ENCODE measurements at regions not wholly inside any gene's neighbourhood (a gene's known extent, or its start where the extent isn't known, plus 50 kb on each side); places are given as distances from the start of the nearest gene placed in this dataset.
"Not testable (repeated sequence)": the region's sequence is repeated elsewhere in the genome, so short reads cannot be mapped to it uniquely, and the experiment has no call there.

DNA sequence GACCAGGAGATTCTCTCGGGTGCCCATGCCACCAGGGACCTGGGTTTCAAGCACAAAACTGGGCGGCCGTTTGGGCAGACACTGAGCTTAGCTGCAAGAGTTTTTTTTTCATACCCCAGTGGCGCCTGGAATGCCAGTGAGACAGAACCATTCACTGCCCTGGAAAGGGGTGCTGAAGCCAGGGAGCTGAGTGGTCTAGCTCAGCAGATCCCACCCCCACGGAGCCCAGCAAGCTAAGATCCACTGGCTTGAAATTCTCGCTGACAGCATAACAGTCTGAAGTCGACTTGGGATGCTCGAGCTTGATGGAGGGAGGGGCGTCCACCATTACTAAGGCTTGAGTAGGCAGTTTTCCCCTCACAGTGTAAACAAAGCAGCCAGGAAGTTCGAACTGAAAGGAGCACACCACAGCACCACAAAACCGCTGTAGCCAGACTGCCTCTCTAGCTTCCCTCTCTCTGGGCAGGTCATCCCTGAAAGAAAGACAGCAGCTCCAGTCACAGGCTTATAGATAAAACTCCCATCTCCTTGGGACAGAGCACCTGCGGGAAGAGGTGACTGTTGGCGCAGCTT, 157.7 kb downstream of the GIPC2 start:
- DNase-seq, result not testable (repeated sequence)

DNA sequence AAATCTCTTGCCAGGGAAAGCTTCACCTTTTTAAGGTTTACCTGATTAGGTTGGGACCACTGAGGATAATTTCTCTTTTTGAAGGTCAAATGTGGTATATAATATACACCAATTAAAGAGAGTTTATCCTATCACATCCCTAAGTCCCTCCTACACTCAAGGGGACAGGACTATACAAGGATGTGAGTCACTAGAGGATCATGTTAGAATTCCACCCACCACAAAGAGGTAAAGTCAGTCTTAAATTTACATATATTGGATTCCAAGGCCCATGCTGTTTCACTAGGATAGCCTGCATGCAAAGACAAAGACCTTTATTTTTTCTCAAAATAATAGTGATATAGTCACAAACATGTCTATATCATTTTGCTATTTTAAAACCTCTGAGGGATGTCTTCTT, 164.4 kb downstream of the GIPC2 start:
- no peak for DNase-seq

DNA sequence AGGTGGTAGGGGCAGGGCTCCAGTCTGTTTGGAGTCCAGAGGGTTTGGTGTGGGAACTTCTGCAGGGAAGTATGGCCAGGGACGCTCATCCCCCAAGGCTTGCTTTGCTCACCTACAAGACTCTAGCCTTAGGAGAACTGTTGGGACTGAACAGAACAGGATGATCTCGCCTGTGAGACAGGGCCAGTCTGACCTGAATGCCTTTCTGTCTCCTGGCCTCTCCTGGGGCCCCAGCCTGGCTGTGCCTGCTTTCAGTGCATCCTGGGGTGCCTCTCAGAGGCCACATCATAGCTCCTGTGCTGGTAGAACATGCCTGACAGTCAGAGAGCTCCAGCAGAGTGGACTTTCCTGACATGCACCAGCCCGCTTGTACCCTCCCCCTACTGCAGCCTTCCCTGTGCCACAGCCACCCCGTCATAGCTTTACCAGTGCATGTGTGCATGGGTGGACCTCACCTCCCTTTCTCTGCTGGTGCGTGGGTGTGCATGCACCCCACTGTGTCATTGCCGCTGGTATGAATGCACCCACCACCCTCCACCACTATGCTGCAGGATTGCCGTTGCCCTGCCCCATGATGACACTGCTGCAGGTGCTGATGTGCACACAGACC, 165.8 kb downstream of the GIPC2 start:
- DNase-seq, result no peak

DNA sequence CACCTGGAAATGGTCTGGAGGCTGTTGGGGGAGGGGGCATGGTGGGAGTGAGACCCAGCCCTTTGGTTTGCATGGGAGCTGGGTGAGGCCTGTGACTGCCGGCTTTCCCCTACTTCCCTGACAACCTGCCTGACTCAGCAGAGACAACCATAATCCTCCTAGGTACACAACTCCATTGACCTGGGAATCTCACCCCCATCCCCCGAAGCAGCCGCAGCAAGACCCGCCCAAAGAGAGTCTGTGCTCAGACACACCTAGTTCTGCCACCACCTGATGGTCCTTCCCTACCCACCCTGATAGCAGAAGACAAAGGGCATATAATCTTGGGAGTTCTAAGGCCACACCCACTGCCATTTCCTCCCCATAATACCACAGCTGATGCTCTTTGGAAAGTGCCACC, 168.6 kb downstream of the GIPC2 start:
- no peak for DNase-seq

DNA sequence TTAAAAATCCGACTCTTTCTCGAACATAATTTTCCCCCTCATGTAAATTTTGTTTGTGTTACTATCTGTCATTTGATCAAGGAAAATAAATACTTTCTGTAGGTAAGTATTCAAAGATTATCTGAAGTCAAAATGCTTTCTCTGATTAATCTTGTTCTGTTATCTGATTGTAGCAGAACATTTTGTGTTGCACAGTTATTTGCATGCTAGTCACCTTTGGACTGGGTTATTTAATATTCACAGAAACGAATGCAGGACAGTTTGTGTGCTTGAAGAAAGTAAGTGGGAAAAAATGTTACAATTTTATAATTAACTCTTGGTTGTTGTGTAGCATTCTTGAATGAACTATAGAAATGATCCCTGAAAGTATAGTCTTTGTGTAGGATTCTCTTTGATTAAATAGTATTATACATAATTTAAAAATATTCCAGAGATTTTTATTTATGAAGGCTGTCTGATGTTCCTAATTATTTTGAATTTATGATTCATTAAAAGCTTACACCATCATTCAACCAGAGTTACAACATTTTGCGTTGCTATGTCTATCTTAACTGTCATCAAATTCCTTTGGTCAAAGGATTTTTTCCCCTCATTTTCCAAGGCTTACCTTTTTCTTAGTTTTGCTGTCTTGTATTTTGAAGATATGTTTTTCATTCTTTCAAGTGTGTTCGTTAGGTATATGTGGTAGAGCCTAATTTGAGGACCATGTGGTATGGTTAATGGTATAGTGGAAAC, 176.6 kb downstream of the GIPC2 start:
- no peak for DNase-seq

DNA sequence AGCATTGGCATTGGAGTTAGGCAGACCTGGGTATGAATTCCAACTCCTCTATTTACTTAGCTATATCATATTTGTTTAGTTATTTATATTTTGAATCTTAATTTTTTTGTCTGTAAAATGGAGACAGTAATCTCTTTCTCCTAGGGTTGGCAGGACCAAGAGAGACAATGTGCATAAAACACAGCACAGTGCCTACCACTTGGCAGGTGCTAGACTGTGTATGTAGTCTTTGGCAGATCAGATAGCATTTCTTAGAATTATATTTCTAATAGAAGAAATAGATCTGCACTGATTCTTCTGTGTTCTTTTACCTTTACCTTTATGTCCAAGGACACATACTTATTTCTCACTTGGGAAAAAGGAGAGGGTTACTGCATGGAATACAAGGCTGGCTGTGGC, 177.2 kb downstream of the GIPC2 start:
- no peak for DNase-seq

DNA sequence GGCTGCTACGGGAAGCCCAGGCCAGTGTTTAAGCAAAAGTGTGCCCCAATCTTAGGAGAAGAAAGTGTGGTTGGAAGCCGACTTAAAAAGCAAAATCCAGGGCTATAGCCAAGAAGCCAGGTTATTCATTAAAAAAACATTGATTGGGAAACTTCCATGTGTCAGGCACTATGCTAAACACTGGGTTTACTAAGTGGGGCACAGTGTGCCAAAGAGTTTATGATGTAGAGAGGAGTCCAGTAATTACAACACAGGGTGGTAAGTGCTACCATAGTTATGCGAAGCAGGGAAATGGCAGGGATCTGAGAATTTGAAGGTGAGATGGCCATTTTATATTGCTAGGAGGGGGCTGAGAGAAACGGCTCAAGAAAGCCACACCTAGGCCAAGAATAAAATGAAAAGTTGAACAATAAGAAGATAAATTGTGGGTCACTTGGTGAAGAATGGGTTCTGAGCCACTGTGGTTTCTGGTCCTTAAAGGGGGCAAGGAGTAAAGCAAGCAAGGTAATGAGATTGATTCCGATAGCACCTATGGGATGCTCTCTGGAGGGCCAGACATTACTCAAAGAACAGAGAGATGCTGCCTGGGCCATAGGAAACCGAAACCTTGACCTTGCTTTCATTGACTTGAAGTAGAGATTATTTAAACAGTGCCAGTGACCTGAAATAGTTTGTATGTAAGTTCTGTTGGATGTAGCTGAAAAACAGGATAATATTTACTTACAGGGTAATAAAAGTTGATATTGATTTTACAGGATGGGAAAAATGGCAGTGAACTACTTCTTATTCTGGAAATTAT, 177.8 kb downstream of the GIPC2 start:
- no peak for DNase-seq

DNA sequence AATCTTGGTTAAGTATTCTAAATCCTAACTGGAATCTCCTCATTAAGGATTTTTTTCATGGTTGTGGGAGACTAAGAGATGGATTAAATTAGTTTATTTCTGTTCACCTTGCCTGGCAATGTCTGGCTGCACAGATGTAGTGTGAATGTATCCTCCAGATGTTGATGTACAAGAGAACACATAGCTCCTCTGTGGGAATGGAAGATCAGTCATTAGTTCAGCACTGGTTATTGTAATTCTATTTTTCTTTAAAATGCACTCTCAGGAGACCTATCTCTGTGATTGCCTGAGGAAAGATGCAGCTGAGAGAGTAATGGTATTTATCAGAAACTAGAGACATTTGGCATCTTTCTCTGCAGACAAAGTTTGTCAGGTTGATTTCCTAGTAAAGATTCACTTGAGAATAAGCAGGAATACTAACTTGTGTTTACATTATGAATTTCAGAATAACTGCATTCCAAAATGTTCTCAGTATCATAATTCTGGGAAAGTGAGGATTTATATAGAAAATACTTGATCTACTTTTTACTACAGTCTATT, 178.6 kb downstream of the GIPC2 start:
- DNase-seq, result peak in 2 of 3 donors; percentile 16 to 74

DNA sequence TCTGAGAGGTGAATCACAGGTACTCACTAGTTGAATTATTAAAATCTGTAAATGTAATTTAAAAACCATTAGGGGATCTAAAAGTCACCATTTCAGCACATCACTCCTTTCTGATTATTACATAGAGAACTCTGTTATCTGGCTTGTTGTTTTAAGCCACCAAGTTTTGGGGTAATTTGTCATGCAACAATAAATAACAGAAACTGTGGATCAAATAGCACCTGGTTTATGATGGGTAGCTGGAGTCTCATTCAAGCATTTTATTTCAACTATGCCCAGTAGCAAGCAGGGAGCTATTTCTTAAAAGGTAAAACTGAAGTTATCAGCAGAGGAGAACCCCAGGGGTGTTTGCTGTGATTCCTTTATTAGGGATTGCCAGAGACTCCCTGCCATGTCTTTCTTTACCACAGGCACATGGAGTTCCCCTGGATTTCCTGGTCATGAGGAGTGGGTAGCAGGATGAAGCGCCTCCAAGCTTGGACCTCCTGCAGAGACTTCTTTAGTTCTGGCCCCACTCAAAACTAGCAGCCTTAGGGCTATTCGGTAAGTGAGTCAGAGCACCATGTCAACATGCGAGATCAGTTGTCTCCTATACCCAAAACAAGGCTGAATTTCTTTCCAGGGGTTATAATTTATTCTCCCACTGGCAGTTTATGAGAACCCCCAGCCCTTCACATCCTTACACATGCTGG, 179.2 kb downstream of the GIPC2 start:
- no peak for DNase-seq

DNA sequence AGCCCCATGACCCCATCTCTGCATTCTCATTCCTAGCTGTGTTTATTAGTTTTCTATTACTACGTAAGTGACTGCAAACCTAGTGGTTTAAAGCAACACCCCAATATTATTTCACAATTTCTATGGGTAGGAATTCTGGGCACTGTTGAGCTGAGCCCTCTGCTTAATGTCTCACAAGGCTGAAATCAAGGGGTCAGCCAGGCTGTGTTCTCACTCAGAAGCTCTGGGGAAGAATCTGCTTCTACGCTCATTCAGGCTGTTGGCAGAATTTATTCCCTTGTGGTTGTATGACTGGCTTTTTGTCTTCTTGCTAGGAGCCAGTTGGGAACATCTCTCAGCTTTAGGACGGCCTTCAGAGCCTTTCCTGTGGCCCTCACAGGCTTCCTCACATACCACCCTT, 181.0 kb downstream of the GIPC2 start:
- DNase-seq, result peak in 1 of 3 donors; percentile 48

DNA sequence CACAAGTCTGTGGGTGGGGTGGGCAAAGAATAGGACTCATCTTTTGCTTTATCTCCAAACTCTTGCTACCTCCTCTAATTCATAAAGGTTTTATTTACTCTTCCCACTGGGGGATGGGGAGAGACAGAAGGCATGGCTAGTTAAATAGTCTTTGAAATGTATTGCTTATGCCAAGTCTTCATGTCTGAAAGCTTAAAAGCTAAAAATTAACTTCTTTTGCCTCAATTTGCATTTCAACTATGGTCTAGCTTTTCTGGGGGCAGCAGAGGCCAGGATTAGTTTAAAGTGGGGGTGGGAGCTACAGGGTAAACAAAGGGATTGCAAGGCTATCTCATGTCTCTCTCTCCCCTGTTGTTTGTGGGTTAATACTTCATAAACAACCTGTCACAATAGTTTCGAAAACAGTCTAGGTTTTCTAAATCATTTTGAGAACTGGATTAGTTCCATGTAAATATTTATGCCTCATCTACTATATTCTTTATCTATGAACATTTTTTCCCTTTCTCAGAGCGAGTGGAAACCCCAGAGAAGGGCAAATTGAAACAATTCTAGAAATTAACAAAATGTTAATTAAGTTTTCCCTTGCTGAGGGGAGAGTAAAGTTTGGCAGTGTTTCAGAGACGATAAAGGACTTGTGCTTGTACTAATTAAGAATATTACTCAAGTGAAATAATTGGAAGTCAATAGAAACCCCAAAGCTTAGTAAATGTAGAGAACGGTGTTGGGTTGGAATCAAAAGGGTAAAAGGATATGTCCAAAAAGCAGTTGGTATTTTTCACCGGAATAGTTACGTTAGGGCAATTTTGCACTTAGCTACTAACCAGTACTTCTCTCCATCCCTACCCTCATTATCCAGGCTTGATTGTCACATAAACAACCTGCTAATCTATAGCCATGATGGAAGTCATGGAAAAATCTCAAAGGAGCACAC, 182.2 kb downstream of the GIPC2 start:
- DNase-seq, result no peak

DNA sequence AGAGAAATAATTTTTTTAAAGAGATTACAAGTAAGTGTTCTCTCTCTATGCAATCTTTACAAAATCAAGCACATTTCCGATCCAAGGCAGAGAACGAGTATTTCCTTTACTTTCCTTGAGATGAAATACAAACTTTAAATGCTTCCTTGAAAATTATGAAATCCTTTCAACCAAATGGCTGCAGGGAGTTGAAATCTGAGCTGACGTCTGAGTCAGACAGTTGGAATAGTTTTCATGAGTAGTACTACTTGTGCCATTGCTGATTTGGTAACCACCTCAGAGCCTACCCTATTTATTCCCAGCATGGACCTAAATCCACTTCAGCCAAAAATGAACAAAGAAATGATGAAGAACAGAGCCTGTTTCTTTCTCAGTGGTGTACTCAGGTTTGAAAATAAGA, 183.6 kb downstream of the GIPC2 start:
- peak in 1 of 3 donors; percentile 29 for DNase-seq

DNA sequence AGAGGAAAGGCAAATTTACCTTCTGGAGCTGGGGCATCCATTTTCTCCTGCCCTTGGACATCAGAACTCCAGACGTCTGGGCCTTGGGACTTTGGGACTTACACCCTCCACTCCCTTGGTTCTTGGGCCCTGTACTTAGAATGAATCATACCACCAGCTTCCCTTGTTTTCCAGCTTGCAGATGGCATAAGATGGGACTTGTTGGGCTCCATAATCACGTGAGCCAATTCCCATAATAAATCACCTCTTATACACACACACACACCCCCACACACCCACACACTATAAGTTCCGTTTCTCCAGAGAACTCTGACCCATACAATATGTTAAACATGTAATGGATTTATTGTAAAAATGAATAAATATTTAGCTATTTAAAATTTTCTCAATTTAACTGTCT, 185.7 kb downstream of the GIPC2 start:
- no peak for DNase-seq

DNA sequence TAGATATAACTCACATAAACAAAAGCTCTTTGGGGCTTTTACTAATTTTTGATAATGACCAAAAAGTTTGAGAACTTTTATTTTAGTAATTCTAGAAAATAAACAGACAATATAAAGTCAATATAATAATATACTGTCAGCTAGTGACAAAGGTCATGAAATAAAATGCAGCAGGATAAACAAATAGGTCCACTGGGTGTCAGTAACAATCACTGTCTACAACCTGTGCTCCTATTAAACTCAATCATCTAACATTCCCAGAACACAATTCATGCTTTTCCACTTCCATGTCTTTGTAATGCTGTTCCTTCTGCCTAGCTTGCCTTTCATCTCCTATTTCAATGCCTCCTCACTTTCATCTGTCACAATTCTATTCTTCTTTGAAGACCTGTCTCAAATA, 186.1 kb downstream of the GIPC2 start:
- no peak for DNase-seq

DNA sequence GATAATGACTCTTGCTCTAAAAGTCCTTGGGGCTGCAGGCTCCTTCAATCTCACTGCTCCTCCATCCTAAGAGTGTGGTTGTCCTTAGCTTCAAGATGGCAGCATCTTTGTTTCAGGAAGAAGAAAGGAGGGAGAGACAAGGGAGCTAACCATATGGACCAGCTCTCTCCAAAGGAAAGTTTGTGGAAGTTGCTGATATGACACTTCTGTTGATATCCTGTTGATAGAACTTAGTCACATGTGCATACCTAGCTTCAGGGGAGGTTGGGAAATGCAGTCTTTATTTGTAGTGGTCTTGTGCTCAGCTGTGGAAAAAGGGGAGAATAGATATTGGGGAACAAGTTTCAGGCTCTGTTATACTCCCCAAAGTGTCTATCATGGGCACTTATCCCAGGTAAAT, 186.9 kb downstream of the GIPC2 start:
- DNase-seq, result no peak

DNA sequence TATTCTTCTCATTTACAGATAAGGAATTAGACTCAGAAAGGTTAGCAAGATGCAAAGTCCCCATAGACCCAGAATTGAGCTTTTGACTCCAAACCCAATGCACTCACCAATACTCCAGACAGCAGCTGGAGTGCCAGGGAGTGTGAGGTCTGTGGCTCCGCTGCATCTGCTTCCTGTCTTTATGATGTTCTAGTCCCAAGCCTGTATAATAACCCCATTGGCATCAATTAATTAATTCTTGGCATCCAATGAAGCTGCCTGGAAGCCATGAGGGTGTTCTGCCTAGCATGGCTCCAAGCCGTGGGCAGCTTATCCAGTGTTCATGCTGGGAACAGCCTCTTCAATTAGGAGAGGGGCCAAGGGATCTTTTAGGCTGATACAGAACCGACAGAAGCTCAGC, 188.7 kb downstream of the GIPC2 start:
- DNase-seq, result no peak

DNA sequence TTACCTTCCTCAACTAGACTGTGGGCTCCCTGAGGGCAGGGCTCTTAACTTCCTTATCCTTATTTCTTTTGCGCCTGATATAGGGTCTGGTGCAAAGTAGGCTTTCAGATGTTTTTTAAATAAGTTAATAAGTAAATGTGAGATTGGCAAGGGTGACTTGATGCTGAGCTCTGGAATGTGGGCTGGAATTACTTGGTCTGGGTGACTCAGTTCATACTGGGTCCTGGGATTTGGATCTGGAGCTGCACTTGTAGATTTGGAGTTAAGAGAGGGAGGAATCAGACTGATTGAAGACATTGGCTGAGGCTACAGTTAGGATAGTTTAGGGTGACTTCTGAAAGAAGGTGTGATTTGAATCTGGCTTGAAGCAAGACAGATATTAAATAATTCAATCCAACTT, 190.9 kb downstream of the GIPC2 start:
- no peak for DNase-seq

DNA sequence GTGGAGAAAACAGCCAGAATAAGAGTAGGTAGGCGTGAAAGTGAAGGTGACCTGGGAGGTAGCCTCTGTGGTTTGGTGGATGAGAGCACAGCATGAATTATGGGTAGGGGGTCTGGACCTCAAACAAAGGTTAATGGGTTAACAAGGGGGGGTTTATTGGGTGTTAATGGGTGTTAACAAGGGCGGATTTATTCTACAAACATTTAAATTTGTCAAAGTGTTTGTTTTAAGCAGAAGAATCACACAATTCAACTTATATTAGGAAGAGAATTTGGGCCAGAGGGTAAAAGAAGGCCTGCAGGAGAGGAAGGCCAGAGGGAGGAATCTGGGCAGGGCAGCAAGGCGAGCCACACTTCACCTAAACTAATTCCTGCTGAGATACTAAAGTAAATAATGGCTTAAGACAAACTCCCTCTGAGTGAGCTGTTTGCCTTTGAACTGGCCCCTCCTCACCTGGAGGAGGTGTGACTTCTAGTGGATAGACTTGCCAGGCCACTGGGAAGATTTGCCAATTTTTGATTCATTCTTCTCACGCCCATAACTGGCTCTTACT, 191.7 kb downstream of the GIPC2 start:
- DNase-seq, result no peak

DNA sequence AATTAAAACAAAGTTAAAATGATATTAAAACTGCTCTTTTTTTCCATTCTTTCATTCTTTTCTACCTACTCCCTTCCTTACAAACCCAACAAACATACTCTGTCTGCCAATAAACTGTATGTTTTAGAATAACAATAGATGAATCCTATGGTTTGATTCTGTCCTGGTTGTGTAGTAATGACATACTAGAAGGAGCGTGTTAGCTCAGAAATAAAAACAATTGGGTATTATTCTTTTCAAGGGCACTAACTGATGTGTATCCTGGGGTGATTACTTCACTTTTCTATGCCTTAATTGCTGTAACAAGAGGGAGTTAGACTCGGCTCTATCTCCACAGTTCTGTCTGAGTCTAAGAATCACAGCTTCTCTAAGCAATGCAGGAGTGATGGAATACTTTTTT, 194.4 kb downstream of the GIPC2 start:
- DNase-seq, result no peak

DNA sequence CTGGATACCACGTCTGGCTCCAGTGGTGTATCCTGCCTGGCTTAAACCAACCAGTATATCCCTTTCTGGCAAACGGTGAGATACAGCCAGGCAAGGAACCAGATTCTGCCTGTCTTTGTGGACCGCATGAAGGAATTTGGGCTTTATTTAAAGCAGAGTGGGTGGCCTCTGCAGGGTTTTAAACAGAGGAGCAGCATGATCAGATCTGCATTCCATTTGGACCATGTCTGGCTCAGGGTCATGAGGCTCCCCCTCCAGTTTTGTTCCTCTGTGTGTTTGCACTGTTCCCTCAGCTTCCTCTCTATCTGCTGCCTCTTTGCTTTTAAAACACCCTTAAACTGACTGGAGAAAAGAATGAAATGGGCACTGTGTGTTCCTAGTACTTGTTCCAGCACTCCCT, 195.0 kb downstream of the GIPC2 start:
- DNase-seq, result no peak

All from muscle of back (tissue), 3 donors.